ENCODE measurements at regions not wholly inside any gene's neighbourhood (a gene's known extent, or its start where the extent isn't known, plus 50 kb on each side); places are given as distances from the start of the nearest gene placed in this dataset.

DNA sequence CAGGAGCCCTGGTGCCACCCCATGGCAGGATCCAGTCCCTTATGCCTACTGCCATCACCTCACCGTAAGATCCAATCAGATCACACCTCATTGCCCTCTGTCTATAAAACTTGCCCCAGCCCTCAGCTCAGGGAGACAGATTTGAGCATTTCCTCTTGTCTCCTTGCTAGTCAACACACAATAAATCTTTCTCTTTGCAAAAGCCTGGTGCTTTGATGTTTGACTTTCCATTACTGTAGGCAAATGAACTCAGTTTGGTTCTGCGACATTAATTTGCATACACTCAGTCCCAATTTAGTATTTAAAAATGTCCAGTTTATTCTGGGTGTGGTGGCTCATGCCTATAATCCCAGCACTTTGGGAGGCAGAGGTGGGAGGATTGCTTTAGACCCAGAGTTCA, 188.4 kb downstream of the AEBP2 start:
- DNase-seq = no peak

DNA sequence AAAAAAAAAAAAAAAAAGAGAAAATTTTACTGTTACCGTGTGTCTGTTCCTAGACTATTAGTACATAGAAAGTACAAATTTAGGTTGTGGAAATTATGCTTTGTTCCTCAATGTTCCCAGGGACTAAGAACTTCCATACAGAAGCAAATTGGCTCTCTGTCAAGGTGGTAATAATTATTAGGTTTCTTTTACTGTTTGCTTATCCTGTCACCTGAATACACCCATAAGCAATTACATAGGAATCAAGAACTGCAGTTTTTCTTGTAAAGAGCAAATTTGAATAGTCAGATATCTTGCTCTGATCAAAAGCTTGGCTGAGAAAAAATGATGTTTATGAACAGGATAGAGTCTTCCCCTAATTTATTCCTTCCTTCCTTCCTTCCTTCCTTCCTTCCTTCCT, 191.2 kb downstream of the AEBP2 start:
- no peak for DNase-seq

DNA sequence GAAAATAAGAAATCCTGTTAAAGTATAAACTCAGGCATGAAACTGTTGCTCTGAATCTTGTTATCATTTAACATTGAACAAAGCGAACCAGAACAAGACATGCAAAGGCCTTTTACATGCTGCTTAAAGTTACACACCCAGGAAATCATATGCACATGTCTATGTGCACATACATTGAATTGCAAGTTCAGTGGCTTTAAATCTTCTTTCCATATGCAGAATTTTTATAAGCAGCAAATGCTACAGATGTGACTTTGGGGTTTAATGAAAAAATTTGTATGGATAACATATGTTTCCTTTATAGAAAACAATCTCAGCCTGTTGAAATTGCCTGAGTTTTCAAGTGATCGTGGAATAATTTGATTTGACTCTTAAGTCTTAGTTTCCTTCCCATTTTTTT, 193.9 kb downstream of the AEBP2 start:
- no peak for DNase-seq

DNA sequence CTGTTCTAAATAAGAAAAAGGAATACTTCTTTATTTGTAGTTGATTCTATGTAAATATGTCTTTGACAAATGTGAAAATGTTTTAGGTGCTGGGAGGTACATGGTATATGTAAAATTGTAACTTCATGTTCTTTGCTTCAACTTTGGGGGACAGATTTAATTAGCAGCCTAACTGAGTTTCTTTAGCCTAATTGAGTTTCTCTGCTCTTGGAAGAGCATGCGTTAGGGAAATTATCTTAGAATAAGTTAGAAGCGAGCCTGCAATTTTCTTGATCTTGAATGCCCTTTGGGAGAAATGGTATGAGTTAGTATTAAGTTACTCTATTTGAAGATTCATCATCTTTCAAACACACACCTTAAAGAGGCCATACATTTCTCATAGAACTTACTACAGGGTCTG, 194.3 kb downstream of the AEBP2 start:
- no peak for DNase-seq

DNA sequence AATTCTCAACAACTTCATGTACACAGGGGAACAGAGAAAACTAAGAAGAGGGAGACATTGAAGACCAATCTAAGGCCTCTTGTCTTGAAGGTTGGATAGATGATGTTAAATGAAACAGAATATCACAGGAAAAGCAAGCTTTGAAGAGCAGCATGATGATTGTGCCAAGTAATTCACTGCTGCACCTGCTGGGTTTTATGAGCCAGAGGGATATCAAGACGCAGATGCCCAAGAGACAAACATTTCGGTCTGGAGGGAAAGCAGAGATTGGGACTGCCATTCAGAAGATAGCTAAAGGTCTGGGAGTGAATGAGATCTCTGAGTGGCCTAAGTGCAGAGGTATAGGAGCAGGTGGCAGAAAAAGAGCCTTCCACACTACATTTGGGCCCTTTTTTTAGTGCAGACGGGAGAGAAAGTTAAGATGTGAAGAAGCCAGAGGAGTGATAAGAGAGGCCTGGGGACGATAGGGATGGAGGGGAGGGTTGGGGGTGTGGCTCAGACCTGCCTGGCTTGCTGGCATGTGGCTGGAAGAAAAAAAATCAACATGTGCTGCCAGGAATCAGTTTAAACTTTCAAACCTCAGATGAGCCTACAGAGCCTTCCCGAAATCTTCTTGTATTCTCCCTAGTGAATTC, 200.6 kb downstream of the AEBP2 start:
- no peak for DNase-seq

DNA sequence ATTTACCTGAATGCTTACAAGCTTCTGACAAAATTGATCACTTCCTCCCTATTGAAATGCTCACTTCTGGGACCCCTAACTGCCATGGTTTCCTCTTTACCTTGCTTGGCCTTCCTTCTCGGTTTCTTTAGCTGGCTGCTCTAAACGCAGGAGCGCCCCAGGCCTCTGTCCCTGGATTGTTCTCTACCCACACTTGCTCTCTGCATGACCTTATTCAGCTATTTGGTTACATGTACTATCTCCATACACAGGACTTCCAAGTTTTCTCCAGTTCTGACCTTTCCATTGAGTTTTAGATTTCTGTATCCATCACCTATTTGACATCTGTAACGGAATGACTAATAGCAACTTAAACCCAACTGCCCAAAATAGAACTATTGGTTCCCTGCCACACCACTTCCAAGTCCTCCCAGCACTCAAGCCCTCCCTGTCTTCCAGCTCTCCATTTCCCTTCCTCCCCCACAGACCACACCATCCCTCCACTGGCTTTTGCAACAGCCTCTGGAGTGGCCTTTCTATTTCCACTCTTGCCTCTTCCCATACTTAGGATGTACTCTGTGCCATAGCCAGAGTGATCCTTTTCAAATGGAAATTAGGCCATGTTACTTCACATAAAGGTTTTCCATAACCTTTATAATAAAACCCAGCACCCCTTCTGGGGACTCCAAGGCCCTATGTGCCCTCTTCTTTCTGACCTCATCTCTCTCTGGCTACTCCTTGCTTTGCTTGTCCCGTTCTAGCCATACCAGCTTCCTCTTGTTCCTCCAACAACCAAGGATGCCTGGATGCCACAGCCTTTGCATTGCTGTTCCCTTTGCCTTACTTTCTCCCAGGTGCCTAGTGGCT, 202.2 kb downstream of the AEBP2 start:
- no peak for DNase-seq

DNA sequence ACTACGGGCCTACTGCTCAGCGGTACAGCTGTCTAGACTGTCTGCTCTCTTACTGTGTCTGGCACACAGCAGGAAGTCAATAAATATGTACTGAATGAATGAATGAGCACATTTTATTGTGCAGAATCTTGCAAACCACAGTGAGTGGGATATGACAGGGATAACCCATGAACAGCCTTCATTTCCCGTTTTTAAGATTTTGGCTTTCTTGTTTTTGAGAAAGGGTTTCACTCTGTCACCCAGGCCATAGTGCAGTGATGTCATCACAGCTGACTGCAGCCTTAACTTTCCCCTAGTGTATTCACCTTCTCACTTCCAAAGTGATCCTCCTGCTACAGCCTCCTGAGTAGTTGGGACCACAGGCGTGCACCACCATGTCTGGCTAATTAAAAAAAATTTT, 203.1 kb downstream of the AEBP2 start:
- no peak for DNase-seq

DNA sequence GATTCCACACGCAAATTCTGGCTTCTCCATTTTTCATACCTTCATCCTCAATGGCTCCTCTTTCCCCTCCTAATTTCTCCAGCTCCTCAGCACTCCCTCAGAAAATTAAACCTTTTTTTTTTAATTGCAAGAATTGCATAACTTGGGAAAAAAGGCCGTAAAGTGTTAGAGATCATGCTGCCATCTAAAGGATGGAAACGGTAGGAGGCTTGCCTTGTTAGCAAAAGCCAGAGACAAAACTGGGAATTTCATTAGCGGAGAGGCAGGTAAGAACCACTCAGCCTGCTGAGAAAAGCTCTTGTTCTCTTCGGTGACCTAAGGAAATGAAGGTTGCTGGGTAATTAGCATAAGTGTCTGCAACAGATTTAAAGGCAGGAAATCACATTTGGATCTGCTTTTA, 204.3 kb downstream of the AEBP2 start:
- DNase-seq = no peak

DNA sequence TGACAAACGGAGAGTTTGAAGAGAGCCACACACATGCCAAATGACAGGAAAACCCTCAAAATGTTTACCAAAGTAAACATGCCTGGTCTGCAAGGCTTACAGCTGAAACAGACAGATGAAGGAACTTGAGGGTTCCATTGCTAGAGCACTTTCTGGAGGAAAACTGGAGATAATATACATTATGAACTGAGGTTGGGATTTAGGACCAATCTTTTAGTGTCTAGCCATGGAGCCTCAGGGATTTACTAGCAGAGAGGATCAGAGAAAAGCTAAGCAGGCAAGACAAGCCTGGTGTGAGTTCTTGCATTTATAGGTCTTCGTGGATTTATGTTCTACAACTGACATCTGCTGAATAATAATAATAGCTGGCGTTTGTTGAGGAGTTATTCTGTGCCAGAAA, 205.3 kb downstream of the AEBP2 start:
- DNase-seq = no peak

DNA sequence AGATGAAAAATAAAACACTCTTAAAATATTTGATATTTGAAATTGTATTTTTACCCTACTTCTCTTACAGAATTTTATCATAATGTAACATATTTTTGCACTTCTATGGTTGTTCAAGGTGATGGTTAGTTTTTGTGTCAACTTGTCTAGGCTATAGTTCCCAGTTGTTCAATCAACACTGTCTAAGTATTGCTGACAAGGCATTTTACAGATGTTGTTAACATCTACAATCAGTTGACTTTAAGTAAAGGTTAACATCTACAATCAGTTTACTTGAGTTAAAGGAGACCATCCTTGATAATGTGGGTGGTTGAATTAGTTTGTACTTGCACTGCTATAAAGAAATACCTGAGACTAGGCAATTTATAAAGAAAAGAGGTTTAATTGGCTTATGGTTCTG, 206.5 kb downstream of the AEBP2 start:
- no peak for DNase-seq

DNA sequence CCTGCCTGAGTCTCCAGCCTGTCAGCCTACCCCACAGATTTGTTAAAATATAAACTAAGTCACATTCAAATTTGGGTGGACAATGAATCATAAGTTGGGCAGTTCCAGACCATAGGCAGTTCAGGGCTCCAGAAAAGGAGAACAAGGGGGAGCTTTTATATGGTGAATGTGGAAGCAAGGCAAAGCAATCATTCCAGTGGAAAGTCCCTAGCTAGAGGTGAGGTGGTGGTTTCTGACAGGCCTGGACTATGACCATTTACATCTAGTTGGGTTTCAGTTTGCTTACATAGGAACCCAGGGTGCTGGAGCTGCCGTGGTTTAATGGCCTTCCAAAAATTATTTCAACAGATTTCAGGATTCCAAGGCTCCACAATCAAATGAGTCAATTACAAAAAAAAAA, 207.3 kb downstream of the AEBP2 start:
- no peak for DNase-seq

DNA sequence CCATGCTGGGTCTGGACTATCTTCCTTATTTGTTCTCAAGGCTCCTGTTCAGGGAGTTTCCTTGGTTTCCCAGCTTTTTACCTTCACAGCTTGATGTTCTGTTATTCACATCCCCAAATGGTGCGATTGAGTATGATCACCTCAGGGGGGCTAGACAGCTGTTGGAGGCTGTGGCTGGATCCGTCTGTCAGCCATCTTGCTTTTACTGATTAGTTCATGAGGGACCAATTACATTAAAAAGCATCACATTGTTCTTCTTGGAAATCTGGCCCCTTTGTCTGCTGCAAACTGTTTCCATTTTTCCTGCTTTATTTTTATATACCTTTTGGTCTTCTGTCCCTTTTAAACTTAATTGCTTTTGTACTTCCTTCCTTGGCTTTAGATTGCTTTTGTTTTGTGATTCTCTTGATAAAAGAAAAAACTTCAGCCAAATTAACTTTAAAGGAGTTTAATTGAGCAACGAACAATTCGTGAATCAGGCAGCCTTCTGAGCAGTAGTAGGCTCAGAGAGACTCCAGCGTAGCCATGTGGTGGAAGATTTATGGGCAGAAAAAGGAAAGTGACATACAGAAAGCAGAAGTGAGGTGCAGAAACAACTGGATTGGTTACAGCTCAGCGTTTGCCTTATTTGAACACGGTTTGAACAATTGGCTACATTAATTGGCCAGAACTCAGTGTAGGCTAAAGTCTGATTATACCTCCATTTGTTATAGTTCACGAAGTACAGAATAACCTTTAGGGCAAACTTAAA, 208.7 kb downstream of the AEBP2 start:
- no peak for DNase-seq

DNA sequence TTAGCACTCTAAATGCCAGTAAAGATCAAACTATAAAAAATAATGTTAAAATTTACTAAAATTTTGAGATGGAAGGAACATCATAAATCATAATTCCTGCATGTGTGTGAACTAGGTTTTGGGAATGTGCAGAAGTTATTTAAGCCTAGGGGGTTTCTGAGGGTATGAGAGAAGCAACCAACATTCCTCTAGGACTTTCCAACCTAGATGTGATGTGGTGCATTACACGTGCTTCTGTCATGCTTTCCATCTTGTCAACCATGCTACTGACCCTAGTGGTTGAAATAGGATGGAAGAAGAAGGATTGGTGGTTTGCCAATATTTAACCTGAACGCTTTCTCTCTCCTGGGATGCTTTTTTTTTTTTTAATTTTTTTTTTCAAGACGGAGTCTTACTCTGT, 209.3 kb downstream of the AEBP2 start:
- no peak for DNase-seq

DNA sequence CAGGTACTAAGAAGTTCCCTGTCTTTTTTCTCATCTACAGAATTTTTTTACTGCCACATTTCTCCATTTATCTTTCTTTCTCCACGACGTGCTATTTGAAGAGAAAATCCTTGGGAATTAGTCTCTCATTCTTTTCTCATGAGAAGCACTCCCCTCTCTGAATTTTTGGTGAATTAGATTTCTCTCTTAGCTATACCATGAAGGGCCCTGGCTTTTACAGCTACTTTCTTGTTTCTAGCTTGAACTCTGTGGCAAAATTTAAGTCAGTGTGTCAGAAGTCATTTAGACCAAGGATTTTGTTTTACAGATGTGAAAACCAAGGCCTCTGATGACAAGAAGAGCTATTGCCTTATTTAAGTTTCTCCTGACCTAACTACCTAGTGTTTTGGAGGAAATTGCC, 213.1 kb downstream of the AEBP2 start:
- DNase-seq = no peak

DNA sequence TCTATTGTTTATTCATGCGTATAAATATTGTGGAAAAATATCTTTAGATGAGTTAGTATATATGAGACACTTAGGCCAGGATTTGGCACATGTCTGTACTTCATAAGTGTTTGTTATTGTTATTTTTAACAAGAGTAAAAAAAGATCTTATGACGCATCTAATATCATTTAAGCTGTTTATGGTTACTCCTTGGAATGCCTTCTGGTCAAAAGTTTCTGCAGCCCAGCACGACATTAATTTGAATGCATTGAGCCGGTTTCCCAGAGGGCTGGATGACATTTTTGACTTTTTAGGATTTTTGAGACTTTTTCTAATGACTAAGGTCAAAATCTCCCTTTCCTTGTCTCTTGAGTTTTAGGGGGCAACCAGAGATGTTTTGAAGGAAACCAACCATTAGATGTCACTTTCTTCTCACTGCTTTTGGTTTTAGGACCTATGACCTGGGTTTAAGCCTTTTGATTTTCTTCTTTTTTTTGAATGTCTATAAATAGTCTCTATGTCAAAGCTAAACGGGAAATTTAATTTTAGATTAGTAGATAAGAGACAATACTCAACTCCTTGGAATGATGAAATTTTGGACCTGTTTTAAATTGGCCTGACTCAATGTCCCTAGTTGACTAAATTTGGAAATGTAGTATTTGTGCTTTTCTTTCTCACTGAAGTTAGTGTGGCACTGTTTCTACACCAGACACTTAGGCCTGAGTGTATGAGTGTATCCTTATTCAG, 215.5 kb downstream of the AEBP2 start:
- DNase-seq = no peak

DNA sequence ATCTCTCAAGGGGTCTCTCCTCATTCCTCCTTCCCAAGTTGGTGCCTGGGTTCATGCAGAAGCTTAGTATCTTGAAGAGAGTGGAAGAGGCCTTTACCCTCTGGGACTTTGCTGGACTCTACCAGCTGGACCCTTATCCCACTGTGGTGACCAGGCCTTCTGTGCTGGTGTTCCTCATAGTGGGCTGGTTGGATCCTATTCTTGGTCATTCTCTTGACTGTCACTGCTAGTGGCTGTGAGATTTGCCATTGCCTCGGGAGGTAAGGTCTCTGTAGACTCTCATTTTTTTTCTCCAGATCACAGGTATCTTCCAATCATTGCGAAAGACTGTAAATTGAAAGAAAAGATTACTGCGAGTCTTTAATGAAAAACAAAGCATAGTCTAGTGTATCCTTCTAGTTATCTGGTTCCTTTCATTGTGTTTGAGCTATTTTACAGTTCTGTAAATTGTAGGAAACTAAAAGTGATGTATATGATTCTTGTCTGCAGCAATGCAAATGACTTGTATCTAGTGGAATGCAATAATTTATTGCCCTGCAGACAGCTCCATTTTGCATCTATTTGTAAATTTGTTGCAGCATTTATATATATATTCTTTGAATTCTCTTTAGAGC, 217.9 kb downstream of the AEBP2 start:
- no peak for DNase-seq

DNA sequence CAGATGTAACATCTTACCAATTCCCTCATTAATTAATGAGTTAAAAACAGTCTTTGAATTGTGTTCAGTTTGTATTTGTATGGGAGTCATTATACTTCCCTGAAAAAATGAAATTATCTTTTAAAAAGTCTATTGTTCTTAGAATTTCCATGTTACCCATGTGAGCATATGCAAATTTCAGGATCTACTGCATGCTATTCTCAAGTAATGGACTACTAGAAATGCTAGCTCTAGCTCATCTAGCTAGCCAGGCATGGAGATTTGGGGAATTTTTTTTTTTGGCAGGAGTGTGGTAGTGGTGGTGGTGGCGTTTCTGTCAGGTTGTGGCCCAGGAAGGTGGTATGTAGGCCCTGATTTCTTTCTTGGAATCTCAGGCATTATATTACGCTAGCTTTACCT, 218.4 kb downstream of the AEBP2 start:
- no peak for DNase-seq

DNA sequence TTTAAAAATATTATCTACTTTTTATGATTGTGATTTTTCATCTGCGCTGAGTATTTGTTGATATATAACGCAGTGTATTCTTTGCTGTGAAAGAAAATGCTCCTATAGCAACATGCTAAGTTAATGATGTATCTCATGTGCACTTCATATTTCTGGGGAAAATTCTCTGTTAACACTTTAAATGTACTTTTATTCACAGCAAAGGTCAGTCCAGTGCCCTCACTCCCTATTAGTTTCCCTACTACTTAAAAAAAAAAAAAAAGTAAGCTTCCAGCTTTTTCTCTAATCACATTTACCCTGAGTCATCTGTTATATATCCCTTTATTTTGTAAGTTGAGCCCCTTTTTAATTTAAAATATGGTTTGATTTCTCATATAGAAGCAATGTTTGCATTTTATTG, 219.8 kb downstream of the AEBP2 start:
- DNase-seq = no peak

DNA sequence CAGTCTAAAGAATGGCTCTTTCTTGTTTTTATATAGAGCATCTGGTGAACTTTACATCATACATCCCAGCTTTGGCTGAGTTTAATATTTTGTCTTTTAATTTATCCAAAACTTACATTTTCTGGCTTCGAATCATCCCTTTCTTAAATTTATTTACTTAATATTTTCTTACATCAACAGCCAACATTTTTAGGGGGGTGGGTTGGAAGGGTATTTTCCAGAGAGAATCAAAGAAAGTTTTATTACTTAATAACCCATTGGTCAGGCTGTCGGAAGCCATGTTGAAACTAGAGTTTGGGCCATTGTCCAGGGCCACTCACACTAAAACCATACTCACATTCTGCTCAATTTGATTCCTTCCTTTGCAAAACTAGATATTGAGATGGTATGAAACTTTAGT, 220.2 kb downstream of the AEBP2 start:
- DNase-seq = no peak

DNA sequence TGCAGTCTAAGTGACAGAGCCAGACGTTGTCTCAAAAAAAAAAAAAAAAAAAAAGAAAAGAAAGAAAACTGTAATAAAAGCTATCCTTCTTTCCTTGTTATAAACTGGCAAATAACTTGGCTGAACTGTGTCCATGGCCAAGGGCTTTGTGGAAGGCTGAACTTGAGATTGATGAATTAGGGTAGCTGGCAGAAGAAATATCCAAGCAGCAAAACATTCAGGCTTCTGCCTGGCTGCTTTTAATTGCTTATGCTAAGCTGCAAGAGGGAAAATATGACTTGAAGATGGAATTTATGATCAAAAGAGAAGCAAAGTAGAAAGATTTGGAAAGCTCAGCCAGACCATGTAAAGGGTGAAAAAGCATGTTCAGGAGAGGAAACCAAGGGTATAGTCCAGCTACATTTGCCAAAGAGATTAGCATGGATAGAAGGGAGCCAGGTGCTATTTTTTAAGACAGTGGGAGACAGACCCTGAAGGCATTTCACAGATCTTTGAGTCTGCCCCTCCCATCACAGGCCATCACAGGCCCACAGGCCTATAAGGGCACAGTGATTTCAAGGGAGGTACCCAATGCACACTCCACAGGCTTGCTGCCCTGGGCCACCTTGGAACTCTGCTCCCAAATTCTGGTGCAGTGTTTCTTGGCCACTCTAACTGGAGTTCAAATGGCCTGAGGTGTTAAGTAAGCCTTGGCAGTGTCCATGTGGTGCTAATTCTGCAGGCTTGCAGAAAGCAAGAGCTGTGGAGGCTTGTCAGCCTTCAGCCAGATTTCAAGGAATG, 226.0 kb downstream of the AEBP2 start:
- DNase-seq = no peak

DNA sequence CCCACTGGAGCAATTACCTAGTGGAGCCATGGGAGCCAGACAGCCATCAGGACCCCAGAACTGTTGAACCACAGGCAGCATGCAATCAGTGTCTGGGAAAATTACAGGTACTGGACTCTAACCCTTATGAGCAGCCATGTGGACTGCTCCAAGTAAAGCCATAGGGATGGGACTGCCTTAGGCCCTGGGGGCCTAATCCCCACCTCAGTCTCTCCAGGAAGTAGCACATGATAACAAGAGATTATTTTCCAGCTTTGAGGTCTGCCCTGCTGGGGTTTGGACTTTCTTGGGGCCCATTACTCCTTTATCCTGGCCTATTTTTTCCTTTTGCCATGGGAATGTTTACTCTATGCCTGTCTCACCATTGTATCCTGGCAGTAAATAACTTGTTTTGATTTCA, 226.8 kb downstream of the AEBP2 start:
- DNase-seq = no peak

DNA sequence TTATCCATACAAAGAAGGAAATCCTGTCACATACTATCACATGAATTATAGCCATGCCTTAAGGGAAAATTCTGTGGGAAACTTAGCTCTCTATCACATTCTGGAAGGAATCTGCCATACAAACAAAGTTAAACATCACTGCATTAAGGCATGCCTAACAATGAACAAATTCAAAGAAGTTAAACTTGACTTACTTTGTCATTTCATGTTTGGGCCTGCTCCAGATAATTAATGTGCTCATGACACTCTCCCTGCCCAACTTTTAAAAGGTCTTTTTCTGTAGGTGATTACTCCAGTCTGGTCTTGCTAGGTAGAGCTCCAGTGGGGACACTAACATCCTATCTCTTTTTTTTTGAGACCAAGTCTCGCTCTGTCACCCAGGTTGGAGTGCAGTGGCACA, 230.5 kb downstream of the AEBP2 start:
- no peak for DNase-seq

All from CD4-positive, alpha-beta T cell treated with Interleukin-1 beta for 1 hour (primary cell).